WTC11 (cell line): ENCODE measurements at regions not wholly inside any gene's neighbourhood (a gene's known extent, or its start where the extent isn't known, plus 50 kb on each side); places are given as distances from the start of the nearest gene placed in this dataset.

ENCODE experiments used
- ATF3 ChIP-seq: sonication (generic); formaldehyde crosslinking; conservative IDR thresholded peaks from 2 replicates; pipeline ENCODE4 v1.8.1; 2022; ENCODE audit warnings: mild to moderate bottlenecking, missing genetic modification reagents
- CTCF ChIP-seq: fragments of 200-600 bp; IDR thresholded peaks from 2 replicates; pipeline ENCODE4 v1.8.0; 2022; ENCODE audit warnings: antibody characterized with exemption
- ELF4 ChIP-seq: sonication (generic); formaldehyde crosslinking; IDR thresholded peaks from 2 replicates; pipeline ENCODE4 v1.8.1; 2022; ENCODE audit warnings: low read depth, mild to moderate bottlenecking, moderate library complexity, missing genetic modification reagents
- ESRRA ChIP-seq: sonication (generic); formaldehyde crosslinking; IDR thresholded peaks from 2 replicates; pipeline ENCODE4 v1.8.1; 2022; ENCODE audit warnings: mild to moderate bottlenecking, missing genetic modification reagents, borderline replicate concordance
- JUN ChIP-seq: sonication (generic); formaldehyde crosslinking; IDR thresholded peaks from 2 replicates; pipeline ENCODE4 v1.8.0; 2023; ENCODE audit warnings: mild to moderate bottlenecking, missing genetic modification reagents
- OVOL2 ChIP-seq: fragments of 250-450 bp; sonication (Bioruptor Pico); IDR thresholded peaks from 2 replicates; pipeline ENCODE4 v1.9.0; 2021; ENCODE audit warnings: mild to moderate bottlenecking, borderline replicate concordance
- PRDM15 ChIP-seq: sonication (generic); formaldehyde crosslinking; IDR thresholded peaks from 2 replicates; pipeline ENCODE4 v1.8.0; 2022; ENCODE audit warnings: missing genetic modification reagents
- TCF7 ChIP-seq: sonication (generic); formaldehyde crosslinking; IDR thresholded peaks from 2 replicates; pipeline ENCODE4 v1.8.0; 2022; ENCODE audit warnings: mild to moderate bottlenecking, low read depth, missing genetic modification reagents, moderate library complexity
- ZNF263 ChIP-seq: sonication (generic); formaldehyde crosslinking; IDR thresholded peaks from 2 replicates; pipeline ENCODE4 v1.8.1; 2022; ENCODE audit warnings: low read depth, mild to moderate bottlenecking, moderate library complexity, missing genetic modification reagents
- ZNF512 ChIP-seq: sonication (generic); formaldehyde crosslinking; IDR thresholded peaks from 2 replicates; pipeline ENCODE4 v1.8.1; 2022; ENCODE audit warnings: missing genetic modification reagents, borderline replicate concordance

- TF ChIP-seq TCF7 (CRISPR knock-in tag) (no peak), ESRRA (no peak), JUN (CRISPR knock-in tag) (no peak), ELF4 (CRISPR knock-in tag) (no peak), OVOL2 (CRISPR knock-in tag) (no peak), ATF3 (CRISPR knock-in tag) (no peak), ZNF263 (CRISPR knock-in tag) (no peak), CTCF (no peak), PRDM15 (CRISPR knock-in tag) (no peak), ZNF512 (CRISPR knock-in tag) (no peak)
These were observed 405.5 kb upstream of the ADGRB3 start for GRCh38 chr6:68229566-68229965.
